SK-N-DZ (cell line): ENCODE measurements at regions not wholly inside any gene's neighbourhood (a gene's known extent, or its start where the extent isn't known, plus 50 kb on each side); places are given as distances from the start of the nearest gene placed in this dataset.

ENCODE experiments used
- DNase-seq: peaks from one replicate; pipeline ENCODE4 v3.0.0-alpha.2; 2015; ENCODE audit warnings: low spot score

- no peak for DNase-seq
Observed at GRCh38 chr20:10724449-10725173, 50.8 kb upstream of the JAG1 start.

- no peak for DNase-seq
Observed at GRCh38 chr20:10728873-10729670, 55.3 kb upstream of the JAG1 start.

DNA sequence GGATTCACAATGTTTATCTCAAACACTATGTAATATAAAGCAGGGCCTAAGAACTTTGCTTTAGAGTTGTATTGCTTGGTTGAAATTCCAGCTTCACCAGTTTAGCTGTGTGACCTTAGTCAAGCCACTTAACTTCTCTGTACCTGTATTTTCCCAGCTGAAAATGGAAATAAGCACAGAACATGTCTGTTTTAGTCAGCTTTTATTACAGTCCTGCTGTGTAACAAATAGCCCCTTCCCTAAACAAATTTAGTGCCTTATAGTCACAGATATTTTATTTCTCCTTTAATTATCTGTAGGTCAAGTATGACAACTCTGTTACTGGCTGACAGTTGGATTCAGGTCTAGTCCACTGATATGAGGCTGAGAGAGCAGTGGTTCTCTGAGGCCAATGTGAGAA, 56.0 kb upstream of the JAG1 start:
- DNase-seq: no peak

- DNase-seq: no peak
Observed at GRCh38 chr20:10730629-10731183, 56.9 kb upstream of the JAG1 start.

GRCh38 chr20:10731190-10731965, 57.6 kb upstream of the JAG1 start:
- DNase-seq: no peak

GRCh38 chr20:10733122-10733521, 59.3 kb upstream of the JAG1 start:
- DNase-seq: no peak

DNA sequence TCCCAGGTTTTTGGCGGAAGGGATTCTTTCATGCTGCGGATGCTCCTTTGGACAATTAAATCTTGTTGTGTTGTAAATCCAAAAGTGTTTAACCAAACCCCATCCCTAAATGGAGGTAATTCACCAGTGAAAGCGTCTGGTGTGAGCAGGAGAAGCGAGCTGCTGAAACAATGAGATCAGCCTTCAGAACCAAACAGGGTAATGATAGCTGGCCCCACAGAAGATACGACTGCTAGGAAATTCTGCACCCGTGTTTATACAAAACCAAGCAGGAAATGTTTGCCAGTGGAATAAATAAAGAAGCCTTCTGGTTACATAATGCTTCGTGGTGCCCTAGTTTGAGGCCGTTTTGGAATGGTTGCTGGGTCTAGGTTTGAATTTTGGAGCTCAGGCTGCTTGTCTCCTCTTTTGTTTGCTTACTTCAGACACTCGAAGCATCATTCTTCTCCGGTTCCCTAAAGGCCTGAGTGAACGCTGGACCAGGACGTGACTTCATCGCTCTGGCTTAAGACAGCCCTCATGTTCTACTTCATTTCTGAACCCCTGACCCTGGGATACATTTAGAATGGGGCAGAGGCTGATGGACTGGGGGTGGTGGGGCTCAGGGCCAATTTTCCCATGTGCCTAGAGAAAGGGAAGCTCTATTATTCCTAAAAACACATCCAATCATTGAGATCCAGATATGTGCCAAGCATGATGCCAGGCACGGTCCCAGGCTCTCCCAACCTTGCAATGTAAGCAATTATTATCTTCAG, 61.6 kb upstream of the JAG1 start:
- no peak for DNase-seq

DNA sequence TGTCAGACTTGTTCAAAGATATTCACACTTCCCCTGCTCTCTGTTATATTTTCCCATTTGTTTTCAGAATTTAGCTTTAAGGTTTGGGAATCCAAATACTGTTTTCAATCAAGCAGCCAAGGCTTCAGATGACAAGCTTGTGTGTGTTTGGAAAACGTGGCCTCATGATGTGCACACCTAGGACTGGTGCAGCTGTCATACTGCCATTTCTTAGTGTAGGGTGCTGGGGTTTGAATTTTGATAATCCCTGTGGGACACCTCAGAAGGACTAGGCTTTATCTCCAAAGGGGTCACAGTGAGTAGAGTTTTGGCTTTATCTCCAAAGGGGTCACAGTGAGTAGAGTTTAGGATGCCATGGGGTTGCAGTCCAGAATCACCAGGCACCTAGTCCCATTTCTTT, 65.3 kb upstream of the JAG1 start:
- no peak for DNase-seq

DNA sequence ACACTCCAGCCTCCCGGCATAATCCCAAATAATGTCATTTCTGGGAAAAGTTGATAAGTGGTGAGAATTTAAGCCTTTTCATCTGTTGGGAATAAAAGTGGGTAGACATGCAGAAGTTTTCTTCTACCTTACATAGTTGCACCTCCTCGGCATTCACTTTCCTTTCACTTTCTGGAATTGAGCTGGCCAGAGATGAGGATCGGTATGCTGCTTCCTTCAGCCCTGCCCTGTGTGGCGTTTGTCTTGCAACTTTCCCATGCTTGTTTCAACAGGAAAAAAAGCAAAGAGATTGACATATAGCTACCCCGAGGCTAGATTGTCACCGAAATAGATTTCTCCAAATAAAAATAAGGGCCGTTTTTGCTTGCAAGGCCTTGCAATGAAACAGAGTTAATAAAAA, 65.8 kb upstream of the JAG1 start:
- no peak for DNase-seq

GRCh38 chr20:10741060-10741459, 67.3 kb upstream of the JAG1 start:
- no peak for DNase-seq

DNA sequence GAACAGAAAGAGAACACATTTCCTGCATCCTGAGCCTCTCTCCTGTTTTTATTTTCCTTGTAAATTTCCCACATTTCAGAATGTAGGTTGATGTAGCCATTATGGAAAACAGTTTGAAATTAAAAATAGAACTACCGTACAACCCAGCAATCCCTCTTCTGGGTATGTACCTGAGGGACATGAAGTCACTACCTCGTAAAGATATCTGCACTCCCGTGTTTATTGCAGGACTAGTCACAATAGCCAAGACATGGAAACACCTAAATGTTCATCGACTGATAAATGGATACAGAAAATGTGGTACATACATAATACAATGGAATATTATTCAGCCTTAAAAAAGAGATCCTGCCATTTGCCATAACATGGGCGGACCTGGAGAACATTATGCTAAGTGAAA, 72.0 kb upstream of the JAG1 start:
- no peak for DNase-seq

GRCh38 chr20:10747019-10747418, 73.2 kb upstream of the JAG1 start:
- DNase-seq: no peak

- no peak for DNase-seq
Observed at GRCh38 chr20:10749084-10749483, 75.3 kb upstream of the JAG1 start.

GRCh38 chr20:10752206-10752605, 78.4 kb upstream of the JAG1 start:
- DNase-seq: no peak

DNA sequence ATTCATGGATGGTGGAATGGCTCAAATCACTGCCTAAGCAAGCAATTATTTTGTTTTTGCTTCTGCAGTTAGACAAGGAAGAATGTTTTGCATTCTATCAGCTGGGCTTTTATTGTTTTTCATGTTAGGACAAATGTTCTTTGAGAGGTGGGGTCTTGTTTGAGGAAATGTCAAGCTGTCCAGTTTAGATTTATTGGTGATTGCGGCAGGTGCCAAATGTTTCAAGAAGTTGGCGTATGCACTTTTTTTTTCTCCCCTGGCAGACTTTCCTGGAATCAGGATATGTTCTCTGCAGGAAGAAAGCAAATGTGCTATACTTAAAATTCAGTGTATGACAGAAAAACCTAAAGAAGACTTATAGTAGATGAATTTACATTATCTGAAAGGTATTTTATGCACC, 81.0 kb upstream of the JAG1 start:
- no peak for DNase-seq

GRCh38 chr20:10758446-10758845, 84.6 kb upstream of the JAG1 start:
- DNase-seq: no peak

DNA sequence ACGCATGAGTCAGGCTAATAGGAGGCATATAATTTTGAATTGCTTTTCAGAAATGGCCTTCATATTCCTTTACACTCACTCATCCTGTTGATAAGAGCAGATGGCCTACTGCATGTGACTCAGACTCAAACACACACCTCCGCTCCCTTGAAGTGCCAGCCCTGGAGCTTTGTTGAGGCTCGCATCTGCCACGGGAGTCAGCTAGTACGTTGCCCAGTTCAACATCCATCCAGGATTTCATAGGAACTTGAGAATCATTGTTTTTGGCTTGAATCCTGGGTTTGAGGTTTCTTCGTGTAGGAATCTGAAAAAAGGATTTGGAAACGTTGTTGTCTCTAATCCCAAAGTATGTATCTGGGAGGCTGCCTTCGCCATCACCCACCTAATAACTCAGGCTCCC, 87.4 kb upstream of the JAG1 start:
- no peak for DNase-seq

DNA sequence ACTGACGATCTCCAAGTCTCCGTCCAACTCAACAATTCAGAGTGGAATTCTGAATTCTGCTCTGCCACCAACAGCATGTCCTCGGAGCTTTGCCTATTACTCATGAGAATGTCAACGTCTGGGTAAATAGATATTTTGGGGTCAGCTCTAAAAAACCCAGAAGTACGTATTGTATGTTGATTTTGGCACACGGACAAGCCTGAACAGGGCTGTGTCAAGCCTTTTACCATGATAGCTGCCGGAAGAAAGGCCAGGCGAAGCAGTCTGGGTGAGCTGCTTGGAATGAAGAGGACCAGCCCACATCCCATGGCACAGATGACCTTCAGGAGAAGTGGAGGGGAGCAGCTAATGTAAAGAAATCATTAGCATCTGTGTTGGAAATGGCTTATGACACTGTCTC, 88.0 kb upstream of the JAG1 start:
- DNase-seq: no peak

GRCh38 chr20:10762216-10762615, 88.4 kb upstream of the JAG1 start:
- no peak for DNase-seq

DNA sequence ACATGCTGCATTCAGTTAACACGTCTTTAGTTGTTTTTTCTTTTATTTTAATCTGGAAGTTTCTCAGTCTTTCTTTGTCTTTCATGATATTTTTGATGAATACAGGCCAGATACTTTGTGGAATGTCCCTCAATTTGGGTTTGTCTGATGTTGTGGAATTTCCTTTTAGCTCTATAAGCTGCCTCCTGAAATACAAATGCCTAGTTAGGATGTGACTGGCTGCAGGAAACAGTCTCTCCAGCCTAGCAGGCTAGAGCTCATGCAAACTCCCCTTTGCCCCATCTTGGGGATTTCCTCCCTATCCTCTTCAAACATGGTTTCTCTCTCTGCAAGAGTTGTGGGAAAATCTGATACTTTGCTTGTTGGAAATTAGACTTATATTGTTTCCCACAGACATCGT, 89.3 kb upstream of the JAG1 start:
- no peak for DNase-seq

DNA sequence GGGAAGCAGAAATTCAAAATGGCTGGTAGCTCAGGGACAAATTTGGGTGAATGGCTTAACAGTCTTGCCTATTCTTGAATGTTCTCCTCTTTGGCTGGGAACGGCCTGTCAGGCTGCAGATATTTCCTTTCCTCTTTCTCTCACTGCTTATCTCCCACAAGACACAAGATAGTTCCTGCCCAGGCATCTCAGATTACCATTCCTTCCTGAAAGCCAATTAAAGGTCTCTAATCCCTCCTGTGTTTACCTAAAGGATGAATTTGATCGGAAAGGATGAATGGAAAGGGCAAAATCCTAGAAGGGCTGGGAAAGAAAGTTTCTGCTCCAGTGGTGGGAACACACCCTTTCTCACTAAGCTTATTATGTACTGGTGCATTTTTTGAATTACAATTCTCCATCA, 95.9 kb upstream of the JAG1 start:
- no peak for DNase-seq
